ENCODE measurements at regions not wholly inside any gene's neighbourhood (a gene's known extent, or its start where the extent isn't known, plus 50 kb on each side); places are given as distances from the start of the nearest gene placed in this dataset.

- DNase-seq = no peak
Observed at GRCh38 chr6:145213614-145214013, 521.7 kb downstream of the EPM2A start.

GRCh38 chr6:145214570-145214969 is 520.8 kb downstream of the EPM2A start:
- DNase-seq = no peak

- no peak for DNase-seq
Observed at GRCh38 chr6:145224450-145224849, 510.9 kb downstream of the EPM2A start.

DNA sequence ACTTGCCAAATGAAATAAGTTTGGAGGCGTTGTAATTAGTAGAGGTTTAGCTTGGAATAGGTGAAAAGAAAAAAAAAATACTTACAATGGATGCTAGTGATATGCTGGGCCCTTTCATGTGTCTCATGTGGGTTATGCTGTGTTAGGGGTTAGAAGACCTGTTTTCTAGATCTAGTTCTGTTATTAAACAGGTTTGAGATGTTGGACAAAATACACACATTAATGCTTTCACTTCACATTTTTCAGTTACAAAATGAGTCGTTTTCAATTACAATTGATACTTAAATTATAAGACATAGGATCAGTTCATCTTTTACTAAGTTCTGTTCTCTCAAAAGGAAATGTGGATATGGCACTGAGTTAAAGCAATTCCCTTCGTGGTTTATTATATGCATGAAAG is 509.8 kb downstream of the EPM2A start:
- DNase-seq = no peak

DNA sequence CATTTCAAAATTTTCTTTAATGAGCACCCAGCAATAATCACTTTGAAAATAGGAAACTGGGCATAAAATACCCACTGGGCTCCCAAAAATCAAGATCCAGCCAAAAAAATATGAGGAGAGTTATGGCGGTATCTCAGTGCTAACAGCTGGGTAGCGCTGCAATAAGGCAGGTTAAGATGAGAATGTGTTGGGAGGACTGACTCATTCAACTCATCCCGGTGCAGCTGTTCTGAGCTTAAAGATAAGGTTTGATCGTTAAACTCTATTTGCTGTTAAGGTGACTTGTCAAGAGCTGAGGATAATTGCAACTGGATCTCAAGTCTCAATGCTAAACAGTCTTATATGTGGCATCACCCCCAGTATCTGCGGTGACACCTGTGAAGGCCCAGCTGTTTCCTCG is 507.7 kb downstream of the EPM2A start:
- no peak for DNase-seq

- DNase-seq = no peak
Observed at GRCh38 chr6:145228962-145229582, 506.2 kb downstream of the EPM2A start.

- no peak for DNase-seq
Observed at GRCh38 chr6:145233955-145234354, 501.4 kb downstream of the EPM2A start.

GRCh38 chr6:145235207-145235606 is 500.1 kb downstream of the EPM2A start:
- DNase-seq = no peak

- no peak for DNase-seq
Observed at GRCh38 chr6:145238787-145239186, 496.5 kb downstream of the EPM2A start.

DNA sequence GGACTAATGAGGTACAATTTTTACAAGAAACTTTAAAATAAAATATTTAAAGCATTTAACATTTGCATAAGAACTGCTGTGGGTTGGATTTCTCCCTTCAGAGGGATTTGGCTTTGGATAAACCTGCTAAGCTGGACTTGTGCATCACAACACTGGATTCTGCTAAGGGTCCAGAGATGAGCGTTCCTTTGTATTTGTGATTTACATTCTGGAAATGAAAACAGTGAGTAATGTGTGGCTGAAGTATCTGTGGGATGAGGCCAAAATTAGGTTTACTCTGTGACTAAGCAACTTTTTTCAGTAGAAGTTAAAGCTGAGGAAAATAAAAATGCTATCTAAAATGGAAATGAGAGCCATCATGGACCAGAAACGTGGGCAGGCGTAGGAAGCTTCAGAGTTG is 494.3 kb downstream of the EPM2A start:
- DNase-seq = no peak

DNA sequence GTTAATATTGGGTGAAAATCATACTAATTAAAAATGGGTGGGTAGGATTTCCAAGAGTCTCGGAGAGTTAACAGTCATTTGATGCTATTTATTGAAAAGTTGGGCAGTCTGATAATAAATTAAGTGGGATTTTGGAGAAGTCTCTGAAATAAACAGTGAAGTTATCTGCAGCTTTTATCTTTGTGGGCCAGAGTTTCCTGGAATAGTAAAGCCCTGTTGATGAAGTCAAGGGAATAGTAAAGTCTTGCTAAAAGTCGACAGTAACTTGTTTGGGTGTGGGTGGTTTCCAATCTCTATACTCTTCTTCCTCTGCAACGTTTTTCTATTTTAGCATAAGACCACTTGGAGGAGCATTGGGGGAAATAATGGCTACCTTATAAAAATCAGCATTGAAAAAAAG is 493.6 kb downstream of the EPM2A start:
- no peak for DNase-seq

GRCh38 chr6:145244349-145245100 is 490.8 kb downstream of the EPM2A start:
- DNase-seq = no peak

GRCh38 chr6:145245119-145245518 is 490.2 kb downstream of the EPM2A start:
- DNase-seq = no peak

DNA sequence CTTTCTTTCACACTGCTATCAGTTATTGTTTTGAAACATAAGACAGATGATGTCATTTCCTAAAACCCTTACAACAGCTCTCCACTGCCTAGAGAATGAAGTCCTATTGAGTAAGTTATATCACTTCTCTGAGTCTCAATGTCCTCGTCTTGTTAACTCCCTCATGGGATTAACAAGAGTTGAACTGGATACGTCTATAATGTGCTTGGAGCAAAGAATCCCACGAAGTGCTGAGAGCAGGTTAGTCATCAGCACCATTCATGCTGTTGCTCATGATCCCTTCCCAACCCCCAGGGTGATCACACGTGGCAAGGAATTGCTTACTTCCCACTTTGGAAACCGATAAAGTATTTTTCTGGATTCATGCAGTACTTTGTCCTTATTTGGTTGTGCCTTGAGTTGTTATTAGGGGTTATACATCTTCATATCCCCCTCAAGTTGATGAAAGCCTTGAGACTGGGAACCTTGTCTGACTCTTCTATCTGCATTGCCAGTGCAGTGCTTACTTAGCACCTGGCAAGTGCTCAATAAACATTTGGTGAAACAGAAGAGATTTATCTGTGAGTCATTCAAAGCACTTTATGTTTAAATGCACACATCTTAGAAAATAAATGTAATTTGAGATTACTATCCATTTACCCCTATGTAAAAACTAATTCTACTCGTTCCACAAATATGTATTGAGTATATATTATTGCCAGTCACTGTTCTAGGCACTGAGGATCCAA is 487.5 kb downstream of the EPM2A start:
- DNase-seq = no peak

GRCh38 chr6:145250436-145250835 is 484.9 kb downstream of the EPM2A start:
- DNase-seq = no peak

DNA sequence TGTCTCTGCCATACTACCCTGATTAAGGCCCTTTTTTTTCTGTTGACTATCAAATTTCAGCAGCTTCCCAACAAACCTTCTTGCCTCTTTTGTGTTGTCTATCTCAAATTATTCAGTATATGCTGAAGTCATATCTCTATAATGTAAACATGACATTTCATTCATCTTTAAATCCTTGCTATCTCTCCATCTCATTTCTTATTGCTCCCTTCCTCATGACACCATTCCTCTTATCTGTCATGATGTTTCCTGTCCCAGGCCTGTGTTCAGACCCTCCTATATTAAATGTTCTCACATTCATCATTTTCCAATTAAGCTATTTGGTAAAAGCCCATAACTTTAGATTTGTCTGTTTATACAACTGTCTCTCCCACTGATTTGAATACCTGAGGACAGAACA is 482.6 kb downstream of the EPM2A start:
- no peak for DNase-seq

GRCh38 chr6:145254649-145255401 is 480.5 kb downstream of the EPM2A start:
- DNase-seq = no peak

DNA sequence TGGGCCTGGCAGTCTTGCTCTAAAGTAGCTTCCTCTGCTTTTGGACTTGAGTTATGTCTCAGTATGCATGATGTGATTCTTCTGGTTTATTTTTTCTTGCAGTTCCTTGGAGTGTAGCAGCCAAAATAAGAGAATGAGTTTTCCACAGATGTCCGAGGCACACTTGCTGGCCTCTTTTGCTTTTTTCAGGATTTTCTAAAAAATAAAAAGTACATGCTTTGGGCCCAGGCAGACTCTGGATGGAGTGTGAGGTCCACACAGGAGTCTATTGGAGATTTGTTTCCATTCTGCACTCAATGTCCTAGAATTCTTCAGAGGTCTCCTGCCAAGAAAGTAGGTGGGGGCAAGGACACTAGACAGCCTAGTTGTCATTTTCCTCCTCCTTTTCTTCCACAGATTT is 477.6 kb downstream of the EPM2A start:
- DNase-seq = no peak

DNA sequence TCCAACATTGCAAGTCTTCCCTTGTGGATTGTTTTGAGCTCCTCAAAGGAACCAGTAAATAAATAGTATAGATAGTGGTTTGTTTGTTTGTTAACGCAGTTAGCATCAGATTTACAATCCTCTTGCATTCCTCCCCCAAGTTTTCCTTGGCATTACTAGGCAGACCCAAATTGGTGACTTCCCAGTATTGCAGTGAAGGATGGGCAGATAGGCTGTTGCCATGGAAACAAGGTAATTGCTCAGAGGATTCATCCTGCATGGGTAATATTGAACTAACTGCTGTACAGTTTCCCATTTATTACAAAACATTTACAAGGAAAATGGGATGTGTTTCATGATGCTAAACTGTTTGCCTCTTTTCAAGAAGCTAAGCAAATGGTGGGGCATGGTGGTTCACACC is 477.2 kb downstream of the EPM2A start:
- no peak for DNase-seq

GRCh38 chr6:145260484-145261175 is 474.7 kb downstream of the EPM2A start:
- DNase-seq = no peak

DNA sequence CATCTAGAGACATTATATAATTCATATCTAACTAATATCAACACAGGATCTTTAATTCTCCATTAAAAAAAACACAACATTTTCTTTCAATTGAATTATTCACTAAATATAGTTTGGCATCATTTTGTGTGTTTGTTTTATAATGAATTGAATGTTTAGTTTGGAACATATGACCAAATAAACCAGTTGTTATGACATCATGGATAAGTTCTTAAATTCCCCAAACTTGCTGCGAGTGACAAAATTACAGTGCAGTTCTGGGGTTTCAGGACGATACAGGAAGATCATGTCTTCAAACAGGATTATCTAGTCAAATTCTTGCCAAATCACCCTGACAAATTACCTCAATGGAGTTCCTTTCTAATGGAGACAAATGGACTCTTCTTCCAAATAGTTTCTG is 473.6 kb downstream of the EPM2A start:
- DNase-seq = no peak

DNA sequence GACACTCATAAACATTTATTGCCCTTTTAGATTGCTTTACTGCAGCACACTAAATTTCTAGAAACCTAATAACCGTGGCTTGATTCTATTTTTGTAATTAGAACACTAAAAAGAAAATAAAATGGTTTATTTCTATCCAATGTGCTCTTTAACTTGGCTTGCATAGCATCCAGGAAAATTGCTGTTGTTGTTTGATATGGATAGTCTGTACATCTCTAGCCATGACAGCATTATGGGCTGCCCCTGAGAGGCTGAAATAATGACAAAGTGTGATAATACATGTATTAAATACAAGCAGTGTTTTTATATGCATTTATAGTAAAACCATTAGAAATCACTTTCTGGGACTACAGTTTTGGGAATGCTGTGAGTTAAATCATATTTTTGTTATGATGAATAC is 472.5 kb downstream of the EPM2A start:
- no peak for DNase-seq

- DNase-seq = no peak
Observed at GRCh38 chr6:145263778-145264211, 471.5 kb downstream of the EPM2A start.

All from activated CD8-positive, alpha-beta memory T cell treated with anti-CD3 and anti-CD28 coated beads, Interleukin-2, amount 50 U/mL, for 48 hours (primary cell).